ENCODE measurements at regions not wholly inside any gene's neighbourhood (a gene's known extent, or its start where the extent isn't known, plus 50 kb on each side); places are given as distances from the start of the nearest gene placed in this dataset.

- Histone ChIP-seq H3K9ac (ENCODE audit: low read depth in 1 of 2, low read length in 2 of 2) (no peak overlapping the region), H3K4me1 (ENCODE audit: control insufficient read depth in 2 of 2, insufficient read depth in 2 of 2, low read length in 2 of 2) (no peaks in the 10 kb centered on the region), H3K27me3 (ENCODE audit: control insufficient read depth in 2 of 2, insufficient read depth in 2 of 2, low read length in 2 of 2) (peaks cover 0 to 3% of the 10 kb centered on the region in 2 donors), H3K36me3 (ENCODE audit: control insufficient read depth in 2 of 2, insufficient read depth in 2 of 2, low read length in 2 of 2) (no peaks in the 10 kb centered on the region), H3K27ac (ENCODE audit: low read depth in 2 of 2, low read length in 2 of 2) (no peak overlapping the region), H3K9me3 (ENCODE audit: control insufficient read depth in 2 of 2, low read length in 2 of 2) (no peaks in the 10 kb centered on the region), H3K4me3 (ENCODE audit: low read length in 2 of 2) (no peak overlapping the region)
Observed at GRCh38 chr1:4053160-4053748, 153.2 kb upstream of the C1orf174 start.

- H3K27me3 ChIP-seq (ENCODE audit: control insufficient read depth in 2 of 2, insufficient read depth in 2 of 2, low read length in 2 of 2): peaks cover 0 to 3% of the 10 kb centered on the region in 2 donors
- H3K9me3 ChIP-seq (ENCODE audit: control insufficient read depth in 2 of 2, low read length in 2 of 2): no peaks in the 10 kb centered on the region
- H3K4me3 ChIP-seq (ENCODE audit: low read length in 2 of 2): no peak overlapping the region
Observed at GRCh38 chr1:4053774-4054173, 153.7 kb upstream of the C1orf174 start.

GRCh38 chr1:4055294-4055967 is 155.4 kb upstream of the C1orf174 start:
- peaks cover 0 to 3% of the 10 kb centered on the region in 2 donors for H3K27me3 ChIP-seq (ENCODE audit: control insufficient read depth in 2 of 2, insufficient read depth in 2 of 2, low read length in 2 of 2)
- no peaks in the 10 kb centered on the region for H3K36me3 ChIP-seq (ENCODE audit: control insufficient read depth in 2 of 2, insufficient read depth in 2 of 2, low read length in 2 of 2)
- no peaks in the 10 kb centered on the region for H3K9me3 ChIP-seq (ENCODE audit: control insufficient read depth in 2 of 2, low read length in 2 of 2)
- H3K4me3 ChIP-seq (ENCODE audit: low read length in 2 of 2): no peak overlapping the region
- H3K27ac ChIP-seq (ENCODE audit: low read depth in 2 of 2, low read length in 2 of 2): no peak overlapping the region
- H3K4me1 ChIP-seq (ENCODE audit: control insufficient read depth in 2 of 2, insufficient read depth in 2 of 2, low read length in 2 of 2): no peaks in the 10 kb centered on the region
- no peak overlapping the region for H3K9ac ChIP-seq (ENCODE audit: low read depth in 1 of 2, low read length in 2 of 2)

More at GRCh38 chr1:4053774-4054173, 153.7 kb upstream of the C1orf174 start:
- Histone ChIP-seq H3K9ac (ENCODE audit: low read depth in 1 of 2, low read length in 2 of 2) (no peak overlapping the region), H3K4me1 (ENCODE audit: control insufficient read depth in 2 of 2, insufficient read depth in 2 of 2, low read length in 2 of 2) (no peaks in the 10 kb centered on the region), H3K27ac (ENCODE audit: low read depth in 2 of 2, low read length in 2 of 2) (no peak overlapping the region), H3K36me3 (ENCODE audit: control insufficient read depth in 2 of 2, insufficient read depth in 2 of 2, low read length in 2 of 2) (no peaks in the 10 kb centered on the region)

GRCh38 chr1:4056422-4056821 is 156.3 kb upstream of the C1orf174 start:
- Histone ChIP-seq H3K4me1 (ENCODE audit: control insufficient read depth in 2 of 2, insufficient read depth in 2 of 2, low read length in 2 of 2) (no peaks in the 10 kb centered on the region), H3K9me3 (ENCODE audit: control insufficient read depth in 2 of 2, low read length in 2 of 2) (no peaks in the 10 kb centered on the region), H3K36me3 (ENCODE audit: control insufficient read depth in 2 of 2, insufficient read depth in 2 of 2, low read length in 2 of 2) (no peaks in the 10 kb centered on the region), H3K27ac (ENCODE audit: low read depth in 2 of 2, low read length in 2 of 2) (no peak overlapping the region), H3K9ac (ENCODE audit: low read depth in 1 of 2, low read length in 2 of 2) (no peak overlapping the region), H3K4me3 (ENCODE audit: low read length in 2 of 2) (no peak overlapping the region), H3K27me3 (ENCODE audit: control insufficient read depth in 2 of 2, insufficient read depth in 2 of 2, low read length in 2 of 2) (no peaks in the 10 kb centered on the region)

- H3K9ac ChIP-seq (ENCODE audit: low read depth in 1 of 2, low read length in 2 of 2): no peak overlapping the region
- H3K27ac ChIP-seq (ENCODE audit: low read depth in 2 of 2, low read length in 2 of 2): no peak overlapping the region
- H3K27me3 ChIP-seq (ENCODE audit: control insufficient read depth in 2 of 2, insufficient read depth in 2 of 2, low read length in 2 of 2): no peaks in the 10 kb centered on the region
- H3K36me3 ChIP-seq (ENCODE audit: control insufficient read depth in 2 of 2, insufficient read depth in 2 of 2, low read length in 2 of 2): no peaks in the 10 kb centered on the region
- no peak overlapping the region for H3K4me3 ChIP-seq (ENCODE audit: low read length in 2 of 2)
- H3K9me3 ChIP-seq (ENCODE audit: control insufficient read depth in 2 of 2, low read length in 2 of 2): no peaks in the 10 kb centered on the region
- no peaks in the 10 kb centered on the region for H3K4me1 ChIP-seq (ENCODE audit: control insufficient read depth in 2 of 2, insufficient read depth in 2 of 2, low read length in 2 of 2)
Observed at GRCh38 chr1:4056989-4057388, 156.9 kb upstream of the C1orf174 start.

- Histone ChIP-seq H3K4me3 (ENCODE audit: low read length in 2 of 2) (no peak overlapping the region), H3K27ac (ENCODE audit: low read depth in 2 of 2, low read length in 2 of 2) (no peak overlapping the region), H3K9me3 (ENCODE audit: control insufficient read depth in 2 of 2, low read length in 2 of 2) (no peaks in the 10 kb centered on the region), H3K27me3 (ENCODE audit: control insufficient read depth in 2 of 2, insufficient read depth in 2 of 2, low read length in 2 of 2) (no peaks in the 10 kb centered on the region), H3K9ac (ENCODE audit: low read depth in 1 of 2, low read length in 2 of 2) (no peak overlapping the region), H3K36me3 (ENCODE audit: control insufficient read depth in 2 of 2, insufficient read depth in 2 of 2, low read length in 2 of 2) (no peaks in the 10 kb centered on the region), H3K4me1 (ENCODE audit: control insufficient read depth in 2 of 2, insufficient read depth in 2 of 2, low read length in 2 of 2) (no peaks in the 10 kb centered on the region)
Observed at GRCh38 chr1:4057603-4058002, 157.5 kb upstream of the C1orf174 start.

- H3K27me3 ChIP-seq (ENCODE audit: control insufficient read depth in 2 of 2, insufficient read depth in 2 of 2, low read length in 2 of 2): no peaks in the 10 kb centered on the region
- no peaks in the 10 kb centered on the region for H3K4me1 ChIP-seq (ENCODE audit: control insufficient read depth in 2 of 2, insufficient read depth in 2 of 2, low read length in 2 of 2)
- no peak overlapping the region for H3K4me3 ChIP-seq (ENCODE audit: low read length in 2 of 2)
- H3K27ac ChIP-seq (ENCODE audit: low read depth in 2 of 2, low read length in 2 of 2): no peak overlapping the region
- H3K36me3 ChIP-seq (ENCODE audit: control insufficient read depth in 2 of 2, insufficient read depth in 2 of 2, low read length in 2 of 2): no peaks in the 10 kb centered on the region
- H3K9me3 ChIP-seq (ENCODE audit: control insufficient read depth in 2 of 2, low read length in 2 of 2): no peaks in the 10 kb centered on the region
- no peak overlapping the region for H3K9ac ChIP-seq (ENCODE audit: low read depth in 1 of 2, low read length in 2 of 2)
Observed at GRCh38 chr1:4058122-4058521, 158.1 kb upstream of the C1orf174 start.

GRCh38 chr1:4058706-4059105 is 158.6 kb upstream of the C1orf174 start:
- no peak overlapping the region for H3K27ac ChIP-seq (ENCODE audit: low read depth in 2 of 2, low read length in 2 of 2)
- no peak overlapping the region for H3K9ac ChIP-seq (ENCODE audit: low read depth in 1 of 2, low read length in 2 of 2)
- H3K27me3 ChIP-seq (ENCODE audit: control insufficient read depth in 2 of 2, insufficient read depth in 2 of 2, low read length in 2 of 2): no peaks in the 10 kb centered on the region
- no peaks in the 10 kb centered on the region for H3K9me3 ChIP-seq (ENCODE audit: control insufficient read depth in 2 of 2, low read length in 2 of 2)
- H3K4me1 ChIP-seq (ENCODE audit: control insufficient read depth in 2 of 2, insufficient read depth in 2 of 2, low read length in 2 of 2): no peaks in the 10 kb centered on the region
- no peaks in the 10 kb centered on the region for H3K36me3 ChIP-seq (ENCODE audit: control insufficient read depth in 2 of 2, insufficient read depth in 2 of 2, low read length in 2 of 2)
- H3K4me3 ChIP-seq (ENCODE audit: low read length in 2 of 2): no peak overlapping the region

- no peak overlapping the region for H3K27ac ChIP-seq (ENCODE audit: low read depth in 2 of 2, low read length in 2 of 2)
- no peaks in the 10 kb centered on the region for H3K27me3 ChIP-seq (ENCODE audit: control insufficient read depth in 2 of 2, insufficient read depth in 2 of 2, low read length in 2 of 2)
- no peak overlapping the region for H3K4me3 ChIP-seq (ENCODE audit: low read length in 2 of 2)
- no peaks in the 10 kb centered on the region for H3K36me3 ChIP-seq (ENCODE audit: control insufficient read depth in 2 of 2, insufficient read depth in 2 of 2, low read length in 2 of 2)
- H3K9me3 ChIP-seq (ENCODE audit: control insufficient read depth in 2 of 2, low read length in 2 of 2): no peaks in the 10 kb centered on the region
- H3K4me1 ChIP-seq (ENCODE audit: control insufficient read depth in 2 of 2, insufficient read depth in 2 of 2, low read length in 2 of 2): no peaks in the 10 kb centered on the region
- no peak overlapping the region for H3K9ac ChIP-seq (ENCODE audit: low read depth in 1 of 2, low read length in 2 of 2)
Observed at GRCh38 chr1:4059270-4059669, 159.2 kb upstream of the C1orf174 start.

GRCh38 chr1:4060850-4061249 is 160.8 kb upstream of the C1orf174 start:
- Histone ChIP-seq H3K4me1 (ENCODE audit: control insufficient read depth in 2 of 2, insufficient read depth in 2 of 2, low read length in 2 of 2) (no peaks in the 10 kb centered on the region), H3K4me3 (ENCODE audit: low read length in 2 of 2) (no peak overlapping the region), H3K9ac (ENCODE audit: low read depth in 1 of 2, low read length in 2 of 2) (no peak overlapping the region)

More at GRCh38 chr1:4060850-4061249, 160.8 kb upstream of the C1orf174 start:
- Histone ChIP-seq H3K27ac (ENCODE audit: low read depth in 2 of 2, low read length in 2 of 2) (no peak overlapping the region), H3K27me3 (ENCODE audit: control insufficient read depth in 2 of 2, insufficient read depth in 2 of 2, low read length in 2 of 2) (no peaks in the 10 kb centered on the region), H3K36me3 (ENCODE audit: control insufficient read depth in 2 of 2, insufficient read depth in 2 of 2, low read length in 2 of 2) (no peaks in the 10 kb centered on the region), H3K9me3 (ENCODE audit: control insufficient read depth in 2 of 2, low read length in 2 of 2) (no peaks in the 10 kb centered on the region)
